Mucosa of descending colon (tissue), 3 donors: ENCODE measurements at regions not wholly inside any gene's neighbourhood (a gene's known extent, or its start where the extent isn't known, plus 50 kb on each side); places are given as distances from the start of the nearest gene placed in this dataset.

Experiments used
- ATAC-seq: fragments of 200-7000 bp; cut with Tn5 transposase; one replicate; pipeline ENCODE4 v1.9.1; 2020; ENCODE audit warnings: mild to moderate bottlenecking, moderate library complexity
- DNase-seq, 3 donors: peaks; one replicate each; pipeline ENCODE4 v3.0.0-alpha.2; 2020
- H3K36me3 ChIP-seq: fragments of 200-600 bp; one replicate; pipeline ENCODE4 v1.8.0; 2021; ENCODE audit warnings: low read depth, mild to moderate bottlenecking
- H3K4me1 ChIP-seq: fragments of 200-600 bp; one replicate; pipeline ENCODE4 v1.8.0; 2021; ENCODE audit warnings: low read depth, mild to moderate bottlenecking
- H3K4me3 ChIP-seq: fragments of 200-600 bp; one replicate; pipeline ENCODE4 v1.8.0; 2021; ENCODE audit warnings: mild to moderate bottlenecking
- H3K9me3 ChIP-seq: fragments of 200-600 bp; one replicate; pipeline ENCODE4 v1.8.0; 2021; ENCODE audit warnings: mild to moderate bottlenecking
- intact Hi-C, 2 donors: fragments of 100-400 bp; cut with DNase I in 1 of 2; cut with micrococcal nuclease in 1 of 2; formaldehyde crosslinking; loops; one replicate each; pipeline versions ENCODE4 v1.11.0 to v1.11.1; 2022; cut with DNase I, micrococcal nuclease
- TF ChIP-seq, protein P1 (sequence below): fragments of 200-600 bp; IDR thresholded peaks from one replicate; pipeline ENCODE4 v1.8.0; 2022; ENCODE audit warnings: antibody characterized with exemption, mild to moderate bottlenecking
- donor health status: DM: no; HTN: no; CAD: no; lungs with moderate emphysema.
- donor health status: DM: no; HTN: no; CAD: no.
- donor health status: DM: no; HTN: yes; CAD: no.

DNA sequence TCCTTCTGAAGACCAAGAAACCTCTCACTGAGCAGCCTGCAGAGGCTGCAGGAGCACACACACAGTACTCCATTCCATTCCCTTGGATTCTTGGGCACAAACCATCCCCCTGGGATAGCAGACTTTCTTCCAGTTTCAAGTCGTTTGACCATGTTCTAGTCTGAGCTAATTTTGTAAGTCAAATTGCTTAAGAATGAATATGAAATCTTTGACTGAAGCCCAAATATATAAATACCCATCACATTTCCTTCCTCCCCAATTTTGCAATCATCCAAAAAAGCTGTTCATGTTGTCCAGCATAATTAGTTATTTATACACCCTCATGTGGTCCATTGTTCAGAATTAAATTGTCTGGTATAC, 231.2 kb upstream of the TPRG1 start:
- Histone ChIP-seq H3K4me1 (no peaks in the 10 kb centered on the region), H3K9me3 (no peaks in the 10 kb centered on the region), H3K36me3 (no peaks in the 10 kb centered on the region), H3K4me3 (no peak overlapping the region)
- TF ChIP-seq, protein P1, sequence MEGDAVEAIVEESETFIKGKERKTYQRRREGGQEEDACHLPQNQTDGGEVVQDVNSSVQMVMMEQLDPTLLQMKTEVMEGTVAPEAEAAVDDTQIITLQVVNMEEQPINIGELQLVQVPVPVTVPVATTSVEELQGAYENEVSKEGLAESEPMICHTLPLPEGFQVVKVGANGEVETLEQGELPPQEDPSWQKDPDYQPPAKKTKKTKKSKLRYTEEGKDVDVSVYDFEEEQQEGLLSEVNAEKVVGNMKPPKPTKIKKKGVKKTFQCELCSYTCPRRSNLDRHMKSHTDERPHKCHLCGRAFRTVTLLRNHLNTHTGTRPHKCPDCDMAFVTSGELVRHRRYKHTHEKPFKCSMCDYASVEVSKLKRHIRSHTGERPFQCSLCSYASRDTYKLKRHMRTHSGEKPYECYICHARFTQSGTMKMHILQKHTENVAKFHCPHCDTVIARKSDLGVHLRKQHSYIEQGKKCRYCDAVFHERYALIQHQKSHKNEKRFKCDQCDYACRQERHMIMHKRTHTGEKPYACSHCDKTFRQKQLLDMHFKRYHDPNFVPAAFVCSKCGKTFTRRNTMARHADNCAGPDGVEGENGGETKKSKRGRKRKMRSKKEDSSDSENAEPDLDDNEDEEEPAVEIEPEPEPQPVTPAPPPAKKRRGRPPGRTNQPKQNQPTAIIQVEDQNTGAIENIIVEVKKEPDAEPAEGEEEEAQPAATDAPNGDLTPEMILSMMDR: no peak
- DNase-seq: no peak
- intact Hi-C loops: no loop called here
- ATAC-seq: no peak

DNA sequence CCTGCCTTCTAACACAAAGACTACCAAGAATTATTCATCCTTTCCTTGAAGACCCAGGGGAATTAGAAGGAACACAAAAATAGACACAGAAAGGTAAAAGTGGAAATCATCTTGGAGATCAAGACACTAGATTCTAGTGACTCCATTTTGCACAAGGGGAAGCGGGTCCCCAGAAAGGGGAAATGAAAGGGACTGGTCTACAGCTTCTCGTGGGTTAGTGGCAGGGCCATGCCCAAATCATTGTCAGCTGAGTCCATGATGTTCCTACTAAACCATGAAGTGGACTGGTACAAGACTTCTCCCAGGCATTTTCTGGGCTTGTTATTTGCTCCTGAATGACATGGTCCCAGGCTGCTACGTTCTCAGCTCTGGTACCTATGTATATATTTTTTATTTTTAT, 230.7 kb upstream of the TPRG1 start:
- DNase-seq: peak in 1 of 3 donors; percentile 31
- TF ChIP-seq, protein P1: no peak
- Histone ChIP-seq H3K36me3 (no peaks in the 10 kb centered on the region), H3K4me3 (no peak overlapping the region), H3K9me3 (no peaks in the 10 kb centered on the region), H3K4me1 (no peaks in the 10 kb centered on the region)
- intact Hi-C loops: no loop called here
- peak; percentile 31 for ATAC-seq

DNA sequence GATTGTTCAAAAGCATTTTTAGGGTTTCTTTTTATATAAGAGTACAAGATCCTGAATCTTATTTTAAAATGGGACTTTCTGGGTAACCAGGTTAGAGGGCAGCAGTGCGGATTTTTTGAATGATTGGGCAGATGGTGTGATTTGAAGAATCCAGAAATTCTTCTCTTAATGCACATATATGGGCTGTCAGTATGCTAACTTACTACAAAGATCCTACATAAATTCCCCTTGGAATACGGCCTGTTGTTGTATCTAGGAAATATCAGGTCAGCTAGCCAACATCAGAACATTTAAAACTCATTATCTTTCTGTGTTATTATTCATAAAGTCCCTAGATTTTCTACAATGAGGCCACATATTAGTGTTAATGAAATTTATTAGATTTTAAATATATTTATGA, 229.6 kb upstream of the TPRG1 start:
- intact Hi-C loops: no loop called here
- DNase-seq (no peak), ATAC-seq (no peak)
- H3K4me1 ChIP-seq: peaks cover 6% of the 10 kb centered on the region
- TF ChIP-seq, protein P1: no peak
- no peak overlapping the region for H3K4me3 ChIP-seq
- no peaks in the 10 kb centered on the region for H3K36me3 ChIP-seq
- no peaks in the 10 kb centered on the region for H3K9me3 ChIP-seq

DNA sequence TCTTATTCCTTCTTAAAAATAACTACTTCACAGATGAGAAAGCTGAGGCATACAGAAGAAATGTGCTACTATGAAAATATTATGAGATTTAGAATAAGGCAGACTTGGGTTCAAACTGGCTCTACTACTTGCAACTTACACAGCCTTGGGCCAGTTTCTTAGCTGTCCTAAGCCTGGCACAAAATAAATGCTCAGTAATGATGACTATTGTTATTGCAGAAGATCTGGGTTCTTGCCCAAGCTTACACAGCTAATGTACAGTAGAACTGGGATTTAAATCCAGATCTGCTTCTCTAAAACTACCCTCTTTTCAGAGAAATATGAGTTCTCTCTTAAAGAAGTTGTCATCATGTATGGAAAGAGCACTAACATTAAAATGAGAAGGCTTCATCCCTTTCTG, 228.2 kb upstream of the TPRG1 start:
- intact Hi-C loops: no loop called here
- no peaks in the 10 kb centered on the region for H3K36me3 ChIP-seq
- no peak for ATAC-seq
- H3K4me1 ChIP-seq: peaks cover 14% of the 10 kb centered on the region
- DNase-seq: no peak
- H3K4me3 ChIP-seq: no peak overlapping the region
- H3K9me3 ChIP-seq: no peaks in the 10 kb centered on the region
- TF ChIP-seq, protein P1: no peak

DNA sequence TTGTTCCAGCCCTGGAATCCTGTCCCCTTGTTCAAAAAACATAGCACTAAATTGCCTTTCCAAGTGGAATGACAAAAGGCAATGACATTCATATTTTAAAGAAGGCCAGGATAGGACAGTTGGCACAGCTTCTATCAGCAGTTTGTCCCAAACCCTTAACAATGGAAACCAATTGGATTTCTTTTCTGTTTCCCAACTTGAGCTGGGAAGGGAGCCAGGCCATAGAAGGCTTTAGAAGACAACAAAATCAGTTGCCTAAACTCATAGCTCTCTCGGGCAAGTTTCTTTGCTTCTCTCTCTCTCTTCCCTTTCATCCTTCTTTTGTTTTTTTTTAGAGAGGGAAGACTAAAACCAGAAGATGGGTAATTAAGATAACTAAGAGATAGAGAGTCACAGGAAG, 227.7 kb upstream of the TPRG1 start:
- no peak overlapping the region for H3K4me3 ChIP-seq
- DNase-seq: no peak
- no peaks in the 10 kb centered on the region for H3K36me3 ChIP-seq
- H3K4me1 ChIP-seq: peaks cover 18% of the 10 kb centered on the region
- intact Hi-C loops: no loop called here
- TF ChIP-seq, protein P1: no peak
- no peaks in the 10 kb centered on the region for H3K9me3 ChIP-seq
- ATAC-seq: no peak
